ENCODE measurements at regions not wholly inside any gene's neighbourhood (a gene's known extent, or its start where the extent isn't known, plus 50 kb on each side); places are given as distances from the start of the nearest gene placed in this dataset.

DNA sequence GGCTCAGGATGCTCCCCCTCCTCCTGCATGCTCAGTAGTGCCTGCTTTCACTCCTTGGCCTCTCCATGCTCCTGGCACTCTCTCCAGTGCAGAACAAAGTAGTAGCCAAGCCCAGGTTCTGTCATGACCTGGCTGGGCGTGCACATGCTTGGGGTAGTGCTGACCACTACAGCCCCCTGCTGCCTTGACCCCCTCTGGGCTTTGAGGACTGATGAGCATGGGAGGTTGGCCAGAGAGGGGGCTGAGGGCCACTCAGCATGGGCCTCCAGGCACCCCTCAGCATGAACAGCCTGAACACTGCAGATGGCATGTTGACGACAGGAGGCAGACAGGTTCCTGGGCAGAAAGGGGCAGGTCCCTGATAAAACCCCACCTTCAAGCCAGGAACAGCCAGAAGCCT is 935.7 kb upstream of the PRMT6 start:
- TF ChIP-seq, protein P1, sequence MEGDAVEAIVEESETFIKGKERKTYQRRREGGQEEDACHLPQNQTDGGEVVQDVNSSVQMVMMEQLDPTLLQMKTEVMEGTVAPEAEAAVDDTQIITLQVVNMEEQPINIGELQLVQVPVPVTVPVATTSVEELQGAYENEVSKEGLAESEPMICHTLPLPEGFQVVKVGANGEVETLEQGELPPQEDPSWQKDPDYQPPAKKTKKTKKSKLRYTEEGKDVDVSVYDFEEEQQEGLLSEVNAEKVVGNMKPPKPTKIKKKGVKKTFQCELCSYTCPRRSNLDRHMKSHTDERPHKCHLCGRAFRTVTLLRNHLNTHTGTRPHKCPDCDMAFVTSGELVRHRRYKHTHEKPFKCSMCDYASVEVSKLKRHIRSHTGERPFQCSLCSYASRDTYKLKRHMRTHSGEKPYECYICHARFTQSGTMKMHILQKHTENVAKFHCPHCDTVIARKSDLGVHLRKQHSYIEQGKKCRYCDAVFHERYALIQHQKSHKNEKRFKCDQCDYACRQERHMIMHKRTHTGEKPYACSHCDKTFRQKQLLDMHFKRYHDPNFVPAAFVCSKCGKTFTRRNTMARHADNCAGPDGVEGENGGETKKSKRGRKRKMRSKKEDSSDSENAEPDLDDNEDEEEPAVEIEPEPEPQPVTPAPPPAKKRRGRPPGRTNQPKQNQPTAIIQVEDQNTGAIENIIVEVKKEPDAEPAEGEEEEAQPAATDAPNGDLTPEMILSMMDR (IDR thresholded peaks at IDR 0.05; ENCODE audit: low read depth, low read length): no peak
- no peak for DNase-seq (ENCODE audit: extremely low read depth, low read depth)

DNA sequence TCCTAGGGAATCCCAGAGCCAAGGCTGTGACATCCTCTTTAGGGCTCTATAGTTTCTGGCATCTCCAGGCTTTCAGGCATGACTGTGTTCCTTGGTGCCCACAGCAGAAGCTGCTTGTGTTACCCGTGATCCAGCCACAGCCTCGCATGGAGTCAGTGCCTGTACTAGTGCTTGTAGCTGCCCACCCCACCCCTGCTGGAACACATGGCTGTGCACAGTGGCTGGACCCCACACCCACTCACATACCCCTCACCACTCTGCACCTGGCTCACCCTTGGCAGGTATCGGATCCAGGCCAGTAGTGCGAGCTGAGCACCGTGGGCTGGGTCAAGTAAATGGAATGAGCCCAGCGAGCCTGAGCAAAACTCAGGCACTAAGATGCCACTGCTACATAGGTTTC is 934.7 kb upstream of the PRMT6 start:
- no peak for DNase-seq (ENCODE audit: extremely low read depth, low read depth)
- TF ChIP-seq, protein P1 (IDR thresholded peaks at IDR 0.05; ENCODE audit: low read depth, low read length): no peak

DNA sequence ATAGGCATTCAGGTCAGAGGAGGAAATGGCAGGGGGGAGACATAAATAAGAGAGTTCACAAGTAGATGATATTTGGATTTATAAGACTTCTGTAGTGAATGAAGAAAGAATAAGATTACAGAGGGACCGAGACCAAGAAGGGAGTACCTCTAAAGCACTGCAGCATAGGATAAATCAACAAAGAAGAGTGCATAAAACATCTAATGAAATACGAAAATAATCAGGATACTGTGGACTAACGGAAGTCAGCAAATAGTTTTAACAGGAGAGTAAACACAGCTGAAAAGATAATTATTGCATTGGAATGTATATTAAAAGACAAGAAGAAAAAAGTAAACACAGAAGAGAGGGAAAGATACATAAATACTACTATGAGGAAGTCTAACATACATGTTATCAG is 921.9 kb upstream of the PRMT6 start:
- TF ChIP-seq, protein P1 (IDR thresholded peaks at IDR 0.05; ENCODE audit: low read depth, low read length): no peak
- DNase-seq (ENCODE audit: extremely low read depth, low read depth): no peak

GRCh38 chr1:106173101-106173500 is 883.4 kb upstream of the PRMT6 start:
- TF ChIP-seq, protein P1 (IDR thresholded peaks at IDR 0.05; ENCODE audit: low read depth, low read length): no peak
- DNase-seq (ENCODE audit: extremely low read depth, low read depth): no peak

- DNase-seq (ENCODE audit: extremely low read depth, low read depth): no peak
- TF ChIP-seq, protein P1 (IDR thresholded peaks at IDR 0.05; ENCODE audit: low read depth, low read length): no peak
These were observed 877.7 kb upstream of the PRMT6 start for GRCh38 chr1:106178791-106179190.

DNA sequence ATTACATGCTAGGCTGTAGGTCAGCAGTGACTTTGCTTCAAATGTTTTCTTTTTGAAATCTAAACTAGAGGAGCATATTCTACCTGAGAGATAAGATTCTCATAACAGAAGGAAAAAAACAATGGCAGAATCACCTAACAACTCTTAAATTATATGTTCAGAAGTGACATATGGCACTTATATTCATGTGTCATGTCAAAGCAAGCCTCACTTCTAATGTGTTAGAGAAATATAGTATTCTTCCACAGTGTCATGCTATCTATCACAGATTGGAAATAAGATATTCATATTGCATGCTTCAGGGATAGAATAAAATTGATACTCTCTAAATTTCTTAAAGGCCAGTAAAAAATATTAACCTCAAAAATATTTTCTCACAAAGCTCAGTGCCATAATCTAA is 874.6 kb upstream of the PRMT6 start:
- TF ChIP-seq, protein P1 (IDR thresholded peaks at IDR 0.05; ENCODE audit: low read depth, low read length): no peak
- DNase-seq (ENCODE audit: extremely low read depth, low read depth): no peak

DNA sequence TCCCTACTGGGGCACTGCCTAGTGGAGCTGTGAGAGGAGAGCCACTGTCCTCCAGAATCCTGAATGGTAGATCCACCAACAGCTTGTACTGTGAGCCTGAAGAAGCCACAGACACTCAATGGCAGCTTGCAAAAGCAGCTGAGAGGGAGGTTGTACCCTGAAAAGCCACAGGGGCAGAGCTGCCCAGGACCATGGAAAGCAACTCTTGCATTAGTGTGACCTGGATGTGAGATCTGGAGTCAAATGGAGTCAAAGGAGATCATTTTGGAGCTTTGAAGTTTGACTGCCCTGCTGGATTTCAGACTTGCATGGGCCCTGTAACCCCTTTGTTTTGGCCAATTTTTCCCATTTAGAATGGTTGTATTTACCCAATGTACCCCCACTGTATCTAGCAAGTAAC is 871.4 kb upstream of the PRMT6 start:
- TF ChIP-seq, protein P1 (IDR thresholded peaks at IDR 0.05; ENCODE audit: low read depth, low read length): no peak
- no peak for DNase-seq (ENCODE audit: extremely low read depth, low read depth)
